SKM-1 (cell line): ENCODE measurements at regions not wholly inside any gene's neighbourhood (a gene's known extent, or its start where the extent isn't known, plus 50 kb on each side); places are given as distances from the start of the nearest gene placed in this dataset.
"Not testable (repeated sequence)": the region's sequence is repeated elsewhere in the genome, so short reads cannot be mapped to it uniquely, and the experiment has no call there.

Experiments used
- DNase-seq: peaks from one replicate; lab custom pipeline; 2025; ENCODE audit not compliant: unreplicated experiment; lab: John Stamatoyannopoulos, UW

DNA sequence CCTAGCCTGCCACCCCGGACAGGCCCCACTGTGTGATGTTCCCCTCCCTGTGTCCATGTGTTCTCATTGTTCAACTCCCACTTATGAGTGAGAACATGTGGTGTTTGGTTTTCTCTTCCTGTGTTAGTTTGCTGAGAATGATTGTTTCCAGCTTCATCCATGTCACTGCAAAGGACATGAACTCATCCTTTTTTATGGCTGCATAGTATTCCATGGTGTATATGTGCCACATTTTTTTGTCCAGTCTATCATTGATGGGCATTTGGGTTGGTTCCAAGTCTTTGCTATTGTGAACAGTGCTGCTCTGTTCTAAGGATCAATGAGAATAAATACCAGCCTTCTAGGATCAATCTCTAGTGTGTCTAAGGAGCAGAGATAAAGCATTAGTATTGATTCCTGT lies 543.9 kb upstream of the ZNF804A start:
- not testable (repeated sequence) for DNase-seq

DNA sequence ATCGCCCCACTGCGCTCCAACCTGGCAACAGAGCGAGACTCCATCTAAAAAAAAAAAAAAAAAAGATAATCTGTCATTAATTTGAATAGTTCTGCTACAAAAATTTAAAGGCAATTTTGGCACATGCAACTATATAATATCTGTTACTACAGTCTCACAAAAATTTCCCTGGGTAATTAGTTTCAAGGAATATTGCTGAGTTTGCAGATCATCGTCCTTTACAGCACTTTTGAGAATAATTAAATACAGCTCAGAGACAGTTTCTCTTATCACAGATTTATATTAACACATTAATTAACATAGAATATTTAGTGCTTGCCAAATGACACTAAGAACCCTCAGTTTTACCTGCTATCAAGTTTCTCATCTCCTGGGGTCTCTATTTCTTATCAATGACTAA lies 540.4 kb upstream of the ZNF804A start:
- no peak for DNase-seq

DNA sequence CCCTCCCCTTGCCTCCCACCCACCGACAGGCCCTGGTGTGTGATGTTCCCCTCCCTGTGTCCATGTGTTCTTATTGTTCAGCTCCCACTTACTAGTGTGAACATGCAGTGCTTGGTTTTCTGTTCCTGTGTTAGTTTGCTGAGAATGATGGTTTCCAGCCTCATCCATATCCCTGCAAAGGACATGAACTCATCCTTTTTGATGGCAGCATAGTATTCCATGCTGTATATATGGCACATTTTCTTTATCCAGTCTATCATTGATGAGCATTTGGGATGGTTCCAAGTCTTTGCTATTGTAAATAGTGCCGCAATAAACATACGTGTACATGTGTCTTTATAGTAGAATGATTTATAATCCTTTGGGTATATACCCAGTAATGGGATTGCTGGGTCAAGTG lies 538.1 kb upstream of the ZNF804A start:
- DNase-seq: not testable (repeated sequence)

DNA sequence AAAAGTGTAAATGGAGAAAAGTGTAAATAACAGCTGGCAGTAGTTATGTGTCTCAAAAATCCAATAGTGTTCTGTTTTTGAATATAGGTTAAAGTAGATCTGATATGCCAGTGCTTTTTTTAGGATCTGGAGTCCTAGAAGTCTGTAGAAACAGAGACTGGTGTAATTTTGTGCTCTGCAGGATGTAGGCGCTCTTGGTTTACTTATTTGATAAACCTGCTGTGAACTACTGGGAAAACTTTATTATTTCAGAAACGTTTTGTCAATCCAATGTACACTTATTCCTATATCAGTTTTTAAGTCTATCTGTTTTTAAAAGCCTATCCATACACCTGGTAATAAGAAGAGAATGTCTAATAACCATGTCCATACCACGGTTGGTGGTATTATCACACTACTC lies 530.8 kb upstream of the ZNF804A start:
- no peak for DNase-seq

DNA sequence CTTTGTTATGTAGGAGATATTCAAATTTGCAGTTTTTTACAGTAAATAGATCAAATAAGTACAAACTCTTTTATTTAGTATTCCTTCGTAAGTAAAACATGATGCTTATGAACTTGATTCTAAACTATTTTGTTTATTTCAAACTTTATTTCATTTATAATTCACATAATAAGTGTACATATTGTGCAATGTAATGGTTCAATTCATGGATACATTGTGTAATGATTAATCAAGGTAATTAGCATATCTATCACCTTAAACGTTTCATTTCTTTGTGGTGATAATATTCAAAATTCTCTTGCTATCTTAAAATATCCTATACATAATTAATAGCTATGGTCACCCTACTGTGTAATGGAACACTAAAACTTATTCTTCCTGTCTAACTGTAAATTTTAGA lies 525.9 kb upstream of the ZNF804A start:
- DNase-seq: no peak

DNA sequence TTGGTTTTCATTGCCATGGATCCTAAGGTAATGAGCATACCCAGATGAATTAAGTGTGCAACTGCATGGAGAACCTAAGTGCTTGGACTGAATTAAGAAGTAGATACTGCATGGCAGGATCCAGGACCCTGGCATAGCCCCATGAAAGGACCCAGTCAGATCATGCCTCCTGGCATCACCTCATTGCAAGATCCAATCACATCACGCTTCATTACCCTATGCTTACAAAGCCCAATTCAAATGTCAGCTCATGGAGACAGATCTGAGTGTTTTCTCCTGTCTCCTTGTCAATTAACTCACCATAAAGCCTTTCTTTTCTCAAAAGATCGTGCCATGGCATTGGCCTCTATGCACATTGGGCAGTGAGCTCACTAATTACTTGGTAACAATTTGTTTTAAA lies 519.8 kb upstream of the ZNF804A start:
- DNase-seq: no peak

DNA sequence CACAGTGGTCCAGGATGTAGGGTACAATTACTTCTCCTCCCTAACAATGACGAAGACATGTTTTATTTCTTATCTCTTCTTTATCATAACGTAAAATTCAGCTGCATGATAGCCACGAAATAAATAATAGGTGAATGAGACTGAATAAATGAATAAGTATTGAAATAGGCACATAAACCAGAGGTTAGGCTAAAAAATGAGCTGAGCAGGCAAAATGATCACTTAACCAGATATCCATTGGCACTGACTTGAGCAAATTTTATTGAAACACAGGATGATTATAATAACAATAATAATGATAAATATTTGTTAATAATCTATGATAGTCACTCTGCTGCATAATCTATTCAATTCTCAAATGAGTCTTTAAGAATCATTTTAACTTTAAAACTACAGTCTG lies 506.9 kb upstream of the ZNF804A start:
- no peak for DNase-seq

DNA sequence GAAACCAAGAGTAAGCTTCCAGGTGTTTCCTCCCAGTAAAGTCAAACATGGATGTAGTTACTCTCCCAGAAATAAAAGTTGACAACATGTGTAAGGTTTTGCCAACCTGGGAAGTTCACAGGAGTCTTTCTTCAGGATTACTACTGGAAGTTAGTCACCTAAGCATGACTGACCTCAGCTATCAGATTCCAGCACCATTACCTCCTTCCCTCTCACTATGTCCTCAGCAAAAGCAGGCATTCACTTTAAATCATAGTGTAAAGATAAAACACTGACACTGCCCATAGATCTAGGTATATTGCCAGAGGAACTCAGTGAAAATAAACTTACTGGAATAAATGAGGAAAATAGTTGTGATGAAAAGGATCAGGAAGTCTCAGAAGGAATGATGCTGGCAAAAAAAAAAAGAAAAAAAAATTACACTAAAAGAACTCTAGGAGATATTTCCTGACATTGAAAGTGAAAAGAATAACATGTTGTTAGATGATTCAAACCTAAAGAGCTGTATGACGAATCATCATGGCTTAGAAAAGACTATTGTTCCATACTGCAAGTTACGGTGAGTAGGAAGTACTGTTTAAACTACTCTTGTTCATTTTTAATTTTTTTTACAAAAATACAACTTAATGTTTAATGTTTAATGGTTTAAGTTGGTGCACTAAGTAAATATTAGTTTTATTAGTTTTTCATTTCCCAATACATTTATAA lies 484.5 kb upstream of the ZNF804A start:
- DNase-seq: no peak

DNA sequence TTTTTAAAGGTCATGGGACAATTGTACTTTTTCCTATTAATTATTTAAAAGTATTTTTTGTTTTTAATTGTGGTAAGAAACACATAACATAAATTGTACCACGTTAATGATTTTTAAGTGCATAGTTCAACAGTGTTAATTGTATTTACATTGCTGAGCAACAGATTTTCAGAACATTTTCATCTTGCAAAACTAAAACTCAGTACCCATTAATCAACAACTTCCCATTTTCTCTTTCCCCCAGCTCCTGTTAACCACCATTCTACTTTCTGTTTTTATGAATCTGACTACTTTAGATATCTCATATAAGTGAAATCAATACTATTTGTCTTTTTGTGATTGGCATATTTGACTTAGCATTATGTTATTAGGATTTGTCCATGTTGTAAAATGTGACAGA lies 483.9 kb upstream of the ZNF804A start:
- no peak for DNase-seq

DNA sequence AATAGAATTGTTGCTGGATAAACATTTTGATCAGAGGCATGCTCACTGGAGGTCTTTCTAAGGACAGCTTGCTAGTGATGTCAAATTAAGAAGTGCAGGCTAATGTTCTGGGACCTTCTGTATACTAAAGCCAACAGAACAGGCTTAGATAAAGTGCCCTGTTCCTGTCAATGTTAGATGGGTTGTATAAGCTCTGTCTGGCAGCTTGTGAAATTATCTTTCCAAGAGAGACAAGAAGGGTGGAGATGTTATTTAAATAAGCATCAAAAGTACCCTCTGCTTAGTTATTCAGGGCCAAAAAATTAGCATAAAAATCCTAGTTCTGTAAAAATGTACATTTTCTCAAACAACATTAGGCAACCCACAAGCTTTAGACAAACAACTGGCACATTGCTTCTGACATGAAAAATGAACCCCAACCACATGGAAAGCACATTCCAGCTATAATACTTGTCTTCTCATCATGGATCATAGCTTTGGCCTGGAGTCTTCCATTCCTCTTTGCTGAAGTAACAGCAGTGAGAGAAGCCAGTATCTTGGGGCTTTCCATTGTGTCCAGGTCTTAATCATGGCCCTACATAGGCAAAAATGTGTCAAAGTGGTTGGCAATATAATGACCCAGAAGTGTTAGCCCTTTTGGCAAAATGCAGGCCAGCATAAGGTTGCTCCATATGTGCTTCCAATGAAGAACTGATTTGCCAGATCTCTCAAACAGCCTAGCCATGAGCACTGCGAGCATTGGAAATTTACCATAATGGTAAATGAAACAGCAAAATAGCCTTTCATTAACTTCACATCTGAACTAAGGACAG lies 478.1 kb upstream of the ZNF804A start:
- no peak for DNase-seq

DNA sequence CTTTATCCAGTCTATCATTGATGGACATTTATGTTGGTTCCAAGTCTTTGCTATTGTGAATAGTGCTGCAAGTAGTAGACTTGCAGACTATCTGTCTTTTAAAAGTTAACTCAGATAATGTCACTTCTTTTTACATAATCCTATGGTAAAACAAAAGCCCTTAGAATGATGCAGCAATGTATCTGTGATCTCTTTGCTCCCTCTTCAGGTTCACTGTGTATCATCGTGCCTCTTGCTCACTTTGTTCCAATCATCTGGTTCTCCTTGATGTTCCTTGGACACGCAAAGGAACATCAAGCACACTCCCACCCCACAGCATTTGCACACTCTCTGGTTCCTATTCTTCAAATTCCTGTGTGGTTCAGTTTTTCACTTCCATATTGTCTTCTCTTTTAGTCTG lies 472.5 kb upstream of the ZNF804A start:
- DNase-seq: no peak

DNA sequence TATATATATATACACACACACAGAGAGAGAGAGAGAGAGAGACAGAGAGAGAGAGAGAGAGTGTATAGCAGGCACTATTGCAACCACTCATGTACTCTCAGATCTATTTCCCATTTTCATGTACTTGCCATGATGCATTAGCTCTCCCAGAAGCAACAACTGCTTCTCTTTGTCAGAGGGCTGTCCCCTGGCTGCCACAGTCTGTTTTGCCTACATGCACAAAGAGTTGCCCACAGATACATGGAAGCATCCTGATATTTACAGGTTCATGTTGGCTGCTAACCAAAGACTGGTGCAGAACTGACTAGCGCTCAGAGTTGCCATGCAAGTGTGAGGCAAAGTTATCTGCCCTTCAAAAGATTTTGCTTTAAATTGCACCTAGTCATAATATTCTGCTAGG lies 469.3 kb upstream of the ZNF804A start:
- DNase-seq: no peak

DNA sequence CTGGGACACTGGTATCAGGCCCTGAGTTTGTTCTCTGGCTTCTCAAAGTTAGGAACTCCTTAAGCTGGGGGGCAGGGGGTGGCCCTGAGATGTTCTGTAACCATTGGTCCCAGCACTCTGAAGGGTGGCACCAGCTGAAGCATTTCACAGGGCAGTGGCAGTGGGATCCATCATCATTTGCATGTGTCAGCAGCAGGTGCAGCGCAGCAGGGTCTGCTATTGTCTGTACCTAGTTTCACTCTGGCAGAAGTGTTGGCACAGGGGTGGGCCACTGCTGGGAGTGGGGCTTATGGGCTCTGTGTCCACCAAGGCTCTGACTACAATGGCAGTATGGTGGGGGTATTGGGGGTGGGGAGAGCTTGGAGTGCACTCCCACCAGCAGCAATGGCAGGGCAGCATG lies 460.4 kb upstream of the ZNF804A start:
- DNase-seq: no peak

DNA sequence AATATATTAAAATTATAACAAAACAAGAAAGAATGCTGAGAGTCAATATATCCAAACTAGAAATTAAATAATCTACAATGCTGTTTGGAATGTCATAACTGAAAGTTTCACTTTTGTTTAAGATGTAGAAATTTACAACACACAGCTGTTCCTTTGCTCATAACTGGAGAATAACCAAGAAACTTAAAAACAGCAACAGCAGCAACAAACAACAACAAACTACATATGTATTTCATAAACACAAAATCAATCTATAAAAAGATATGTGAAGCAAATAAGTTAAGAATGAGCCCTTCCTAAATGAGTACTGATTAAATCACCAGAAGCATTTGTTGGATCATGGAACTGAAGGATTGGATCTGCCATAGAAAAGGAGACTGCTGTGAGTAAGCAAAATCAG lies 456.5 kb upstream of the ZNF804A start:
- no peak for DNase-seq

DNA sequence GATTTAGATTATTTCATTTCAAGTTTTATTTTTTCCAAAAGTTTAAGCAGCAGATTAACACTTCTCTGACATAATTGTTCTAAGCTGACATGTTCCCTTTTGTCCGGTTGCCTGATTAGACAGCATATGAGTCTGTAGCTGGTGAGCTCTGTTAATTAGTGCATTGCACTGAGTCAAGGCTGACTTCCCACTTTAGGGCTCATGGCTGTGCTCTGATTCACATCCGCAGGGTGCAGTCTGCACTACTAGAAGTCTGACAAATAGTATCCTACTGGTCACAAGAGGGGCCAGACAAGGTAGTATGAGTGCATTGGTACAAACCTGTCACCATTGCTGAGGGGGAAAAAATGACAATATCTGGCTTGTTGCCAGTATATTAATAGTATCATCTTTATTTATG lies 443.9 kb upstream of the ZNF804A start:
- no peak for DNase-seq

DNA sequence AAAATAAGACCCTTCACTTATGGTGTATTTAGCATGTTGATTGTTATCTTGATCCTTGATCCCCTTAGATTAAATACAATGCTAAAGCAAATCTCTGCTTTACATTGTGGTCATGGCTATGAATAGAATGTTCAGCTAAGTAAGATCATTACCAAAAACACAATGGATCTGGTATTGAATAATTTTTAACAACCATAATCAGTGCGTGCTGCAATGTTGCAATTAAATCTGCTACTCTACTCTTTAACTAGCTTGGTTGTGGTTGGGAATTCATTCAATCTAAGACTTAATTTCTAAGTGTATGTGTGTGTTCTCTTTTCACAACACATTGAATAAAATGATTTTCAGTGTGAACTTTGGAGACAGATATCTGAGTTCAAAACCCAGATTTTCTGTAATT lies 442.5 kb upstream of the ZNF804A start:
- no peak for DNase-seq

DNA sequence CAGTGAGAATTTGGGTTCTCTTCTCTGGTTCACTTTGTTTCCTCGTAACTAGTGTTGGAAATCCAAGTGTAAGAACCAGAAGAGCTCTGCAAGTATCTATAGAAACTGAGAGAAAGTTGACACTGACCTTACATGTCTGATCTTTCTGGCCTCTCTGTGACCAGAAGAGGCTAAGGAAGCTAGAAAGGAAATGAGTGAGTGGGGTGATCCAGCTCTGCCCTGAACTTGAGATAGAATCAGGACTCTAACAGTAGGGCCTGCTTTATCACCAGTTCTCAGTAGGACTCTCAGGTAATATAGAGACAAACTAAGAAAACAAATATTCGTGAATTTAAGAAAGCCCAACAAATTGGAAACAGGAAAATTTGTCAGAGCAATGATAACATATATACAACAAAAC lies 441.2 kb upstream of the ZNF804A start:
- DNase-seq: no peak

DNA sequence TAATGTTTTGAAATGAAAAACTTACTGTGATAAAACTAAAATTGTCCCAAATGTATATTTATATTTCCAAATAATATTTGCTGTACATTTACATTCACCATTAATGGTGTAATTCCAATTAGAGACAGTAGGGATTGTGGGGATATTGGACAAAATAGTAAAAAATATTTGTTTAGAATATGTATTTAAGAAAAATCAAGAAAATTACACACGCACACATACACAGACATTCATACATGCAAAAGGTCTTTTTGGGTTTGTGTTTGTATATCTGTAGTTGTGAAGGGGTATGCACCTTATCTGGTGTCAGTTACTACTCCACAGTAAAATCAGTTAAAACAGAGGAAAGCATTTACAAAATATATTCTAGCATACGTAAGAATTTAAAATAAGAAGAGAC lies 435.9 kb upstream of the ZNF804A start:
- no peak for DNase-seq

DNA sequence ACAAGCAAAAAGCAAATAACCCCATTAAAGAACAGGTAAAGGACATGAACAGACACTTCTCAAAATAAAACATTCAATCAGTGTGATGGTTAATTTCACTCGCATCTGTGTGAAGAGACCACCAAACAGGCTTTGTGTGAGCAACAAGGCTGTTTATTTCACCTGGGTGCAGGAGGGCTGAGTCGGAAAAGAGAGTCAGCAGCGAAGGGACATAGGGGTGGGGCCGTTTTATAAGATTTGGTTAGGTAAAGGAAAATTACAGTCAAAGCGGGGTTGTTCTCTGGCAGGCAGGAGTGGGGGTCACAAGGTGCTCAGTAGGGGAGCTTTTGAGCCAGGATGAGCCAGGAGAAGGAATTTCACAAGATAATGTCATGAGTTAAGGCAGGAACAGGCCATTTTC lies 429.5 kb upstream of the ZNF804A start:
- not testable (repeated sequence) for DNase-seq

DNA sequence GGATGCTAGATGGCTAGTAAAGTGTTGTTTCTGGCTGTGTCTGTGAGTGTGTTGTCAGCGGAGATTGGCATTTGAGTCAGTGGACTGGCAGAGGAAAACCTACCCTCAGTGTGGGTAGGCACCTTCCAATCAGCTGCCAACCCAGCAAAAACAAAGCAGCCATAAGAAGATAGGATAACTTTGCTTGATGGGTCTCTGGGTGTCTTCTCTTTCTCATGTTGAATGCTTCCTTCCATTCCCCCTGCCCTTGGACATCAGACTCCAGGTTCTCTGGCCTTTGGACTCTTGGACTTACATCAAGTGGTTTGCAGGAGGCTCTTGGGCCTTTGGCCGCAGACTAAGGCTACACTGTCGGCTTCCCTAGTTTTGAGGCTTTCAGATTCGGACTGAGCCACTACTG lies 429.0 kb upstream of the ZNF804A start:
- DNase-seq: no peak

DNA sequence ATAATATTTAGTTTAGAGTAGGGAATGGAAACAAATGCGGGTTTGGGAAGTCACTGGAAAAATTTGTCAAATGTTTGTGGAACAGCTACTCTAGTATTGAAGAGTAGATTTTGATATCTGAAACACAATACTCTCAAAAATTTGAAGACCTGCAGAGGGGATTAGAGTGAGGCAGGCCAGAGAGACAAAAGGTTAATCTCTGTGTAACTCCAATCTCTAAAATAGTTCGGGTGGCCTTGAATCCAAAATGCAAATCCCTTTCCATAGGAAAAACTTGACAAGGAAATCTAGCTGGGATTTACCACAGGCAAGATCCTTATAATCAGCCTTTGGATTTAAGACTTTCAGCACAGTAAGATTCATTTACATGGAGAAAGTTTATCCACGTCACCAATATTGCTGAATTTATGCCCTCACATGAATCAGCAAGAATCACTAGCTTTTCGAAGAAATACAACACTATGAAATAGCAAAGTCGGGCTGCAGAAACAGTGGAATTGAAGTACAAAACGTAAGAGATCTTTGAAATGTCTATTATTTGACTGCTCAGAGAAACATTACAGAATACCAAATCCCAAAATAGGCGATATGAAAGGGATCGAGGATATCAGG lies 423.7 kb upstream of the ZNF804A start:
- no peak for DNase-seq

DNA sequence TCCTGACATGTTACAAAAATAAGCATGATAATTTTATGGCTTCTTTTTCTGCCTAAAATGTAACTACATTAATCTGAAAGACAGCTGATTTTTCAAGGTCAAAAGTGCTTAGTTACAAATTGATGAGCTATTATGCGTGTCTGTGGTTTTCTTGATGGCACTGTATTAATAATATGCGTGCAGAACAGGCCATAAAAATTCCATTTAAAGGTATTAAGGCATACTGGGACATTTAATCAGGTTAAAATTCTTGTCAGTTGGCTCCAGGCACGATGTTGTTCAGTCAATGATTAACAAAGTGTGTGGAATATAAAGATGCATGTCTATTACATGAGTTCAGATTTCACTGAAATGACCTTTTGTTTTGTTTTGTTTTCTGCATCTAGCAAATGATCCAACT lies 420.1 kb upstream of the ZNF804A start:
- DNase-seq: no peak
